ENCODE measurements at regions not wholly inside any gene's neighbourhood (a gene's known extent, or its start where the extent isn't known, plus 50 kb on each side); places are given as distances from the start of the nearest gene placed in this dataset.

DNA sequence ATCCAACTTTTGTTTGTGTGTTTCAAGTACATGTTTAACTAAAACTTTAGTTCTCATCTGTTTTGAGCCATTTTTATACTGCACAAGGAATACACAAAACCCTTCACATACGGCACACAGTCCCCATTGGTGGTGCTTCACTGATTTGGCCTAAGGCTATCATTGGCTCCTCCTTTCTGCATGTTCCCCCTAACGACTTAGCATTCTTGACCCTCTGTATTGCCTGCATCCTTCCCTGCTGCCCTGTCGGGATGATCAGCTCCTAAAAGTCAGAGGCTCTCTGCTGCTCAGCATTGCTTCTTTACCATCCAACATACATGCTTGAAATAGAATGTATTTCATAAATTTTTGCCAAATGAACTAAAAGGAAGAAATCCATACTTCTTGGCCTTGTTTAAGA is 111.4 kb upstream of the ABCB5 start:
- DNase-seq (ENCODE audit: extremely low read depth, low read depth) = no peak
- TF ChIP-seq, protein P1, sequence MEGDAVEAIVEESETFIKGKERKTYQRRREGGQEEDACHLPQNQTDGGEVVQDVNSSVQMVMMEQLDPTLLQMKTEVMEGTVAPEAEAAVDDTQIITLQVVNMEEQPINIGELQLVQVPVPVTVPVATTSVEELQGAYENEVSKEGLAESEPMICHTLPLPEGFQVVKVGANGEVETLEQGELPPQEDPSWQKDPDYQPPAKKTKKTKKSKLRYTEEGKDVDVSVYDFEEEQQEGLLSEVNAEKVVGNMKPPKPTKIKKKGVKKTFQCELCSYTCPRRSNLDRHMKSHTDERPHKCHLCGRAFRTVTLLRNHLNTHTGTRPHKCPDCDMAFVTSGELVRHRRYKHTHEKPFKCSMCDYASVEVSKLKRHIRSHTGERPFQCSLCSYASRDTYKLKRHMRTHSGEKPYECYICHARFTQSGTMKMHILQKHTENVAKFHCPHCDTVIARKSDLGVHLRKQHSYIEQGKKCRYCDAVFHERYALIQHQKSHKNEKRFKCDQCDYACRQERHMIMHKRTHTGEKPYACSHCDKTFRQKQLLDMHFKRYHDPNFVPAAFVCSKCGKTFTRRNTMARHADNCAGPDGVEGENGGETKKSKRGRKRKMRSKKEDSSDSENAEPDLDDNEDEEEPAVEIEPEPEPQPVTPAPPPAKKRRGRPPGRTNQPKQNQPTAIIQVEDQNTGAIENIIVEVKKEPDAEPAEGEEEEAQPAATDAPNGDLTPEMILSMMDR (IDR thresholded peaks at IDR 0.05; ENCODE audit: low read depth, low read length, missing control alignments) = no peak
- H3K4me3 ChIP-seq (replicated peaks; ENCODE audit: low read depth, low read length) = no peak overlapping the region

DNA sequence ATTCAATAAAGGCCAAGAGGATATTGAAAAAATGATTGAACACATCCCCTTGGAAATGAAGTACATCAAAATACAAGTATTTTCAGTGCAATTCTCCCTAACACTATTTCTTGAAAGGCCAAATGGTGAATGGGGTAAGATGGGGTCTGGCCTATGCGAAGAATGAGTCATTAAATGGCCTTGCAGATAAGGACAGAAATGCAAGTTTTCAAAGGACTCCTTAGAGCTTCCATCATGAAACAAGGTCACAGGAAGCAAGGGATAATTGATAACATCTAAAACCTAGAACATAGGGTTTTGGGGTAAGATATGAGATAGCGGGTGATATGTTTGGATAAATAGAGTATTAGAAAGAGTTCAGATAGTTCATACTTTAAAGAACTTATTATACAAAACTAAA is 109.3 kb upstream of the ABCB5 start:
- no peak for DNase-seq (ENCODE audit: extremely low read depth, low read depth)
- TF ChIP-seq, protein P1 (IDR thresholded peaks at IDR 0.05; ENCODE audit: low read depth, low read length, missing control alignments) = no peak
- no peak overlapping the region for H3K4me3 ChIP-seq (replicated peaks; ENCODE audit: low read depth, low read length)

GRCh38 chr7:20507157-20507556 is 108.3 kb upstream of the ABCB5 start:
- H3K4me3 ChIP-seq (replicated peaks; ENCODE audit: low read depth, low read length) = no peak overlapping the region
- TF ChIP-seq, protein P1 (IDR thresholded peaks at IDR 0.05; ENCODE audit: low read depth, low read length, missing control alignments) = no peak
- no peak for DNase-seq (ENCODE audit: extremely low read depth, low read depth)

GRCh38 chr7:20508109-20508508 is 107.4 kb upstream of the ABCB5 start:
- no peak overlapping the region for H3K4me3 ChIP-seq (replicated peaks; ENCODE audit: low read depth, low read length)
- TF ChIP-seq, protein P1 (IDR thresholded peaks at IDR 0.05; ENCODE audit: low read depth, low read length, missing control alignments) = no peak
- no peak for DNase-seq (ENCODE audit: extremely low read depth, low read depth)

DNA sequence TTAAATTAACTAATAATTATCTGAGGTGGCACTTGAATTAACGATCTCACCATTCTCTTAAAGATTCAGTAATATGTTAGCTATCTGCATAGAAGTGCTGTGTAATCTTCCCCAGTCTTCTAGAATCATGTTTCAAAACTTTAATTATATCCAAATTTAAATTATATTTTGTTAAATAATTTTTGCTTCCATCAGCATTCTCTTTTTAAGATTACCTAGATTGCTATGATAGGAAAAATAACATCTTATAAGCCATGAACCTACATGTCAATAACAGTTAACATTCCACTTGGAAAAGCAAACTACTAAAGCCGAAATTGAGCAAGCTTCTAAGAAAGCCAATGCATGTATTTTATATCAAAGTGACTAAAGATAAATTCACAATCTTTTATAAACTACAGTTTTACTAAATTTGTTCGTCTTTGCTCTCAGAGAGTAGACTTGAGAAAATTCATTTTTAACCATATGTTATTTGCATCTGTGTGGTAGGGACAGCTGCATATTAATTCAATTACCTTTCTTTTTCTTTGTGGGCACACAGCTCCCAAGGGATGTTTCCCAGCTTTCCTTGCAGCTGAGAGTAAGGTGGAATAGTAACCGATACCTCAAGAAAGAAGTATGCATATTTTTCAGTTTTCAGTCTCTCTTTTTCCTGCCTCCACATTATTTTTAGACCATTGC is 105.4 kb upstream of the ABCB5 start:
- DNase-seq (ENCODE audit: extremely low read depth, low read depth) = no peak
- TF ChIP-seq, protein P1 (IDR thresholded peaks at IDR 0.05; ENCODE audit: low read depth, low read length, missing control alignments) = no peak
- no peak overlapping the region for H3K4me3 ChIP-seq (replicated peaks; ENCODE audit: low read depth, low read length)

GRCh38 chr7:20510573-20510900 is 104.9 kb upstream of the ABCB5 start:
- TF ChIP-seq, protein P1 (IDR thresholded peaks at IDR 0.05; ENCODE audit: low read depth, low read length, missing control alignments) = no peak
- no peak for DNase-seq (ENCODE audit: extremely low read depth, low read depth)
- no peak overlapping the region for H3K4me3 ChIP-seq (replicated peaks; ENCODE audit: low read depth, low read length)

DNA sequence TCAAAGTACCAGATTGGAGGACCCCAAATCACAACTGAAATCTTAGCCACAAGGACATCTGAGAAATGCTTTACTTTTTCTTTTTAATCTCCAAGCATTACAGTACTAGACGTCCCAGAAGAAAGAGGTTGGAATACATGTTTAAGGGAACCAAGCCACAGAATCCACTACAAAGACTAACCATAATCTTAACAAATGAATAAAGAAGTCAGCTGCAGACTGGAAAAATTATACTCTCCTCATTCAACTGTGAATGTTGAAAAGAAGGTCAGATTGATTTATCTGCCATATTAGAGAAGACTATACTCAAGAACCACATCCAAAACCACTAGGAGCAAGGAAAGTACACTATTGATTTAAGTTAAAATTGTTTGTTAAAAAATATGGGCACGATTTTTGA is 102.1 kb upstream of the ABCB5 start:
- DNase-seq (ENCODE audit: extremely low read depth, low read depth) = no peak
- TF ChIP-seq, protein P1 (IDR thresholded peaks at IDR 0.05; ENCODE audit: low read depth, low read length, missing control alignments) = no peak
- H3K4me3 ChIP-seq (replicated peaks; ENCODE audit: low read depth, low read length) = no peak overlapping the region
